Medulla oblongata (tissue), 1 donor: ENCODE measurements at regions not wholly inside any gene's neighbourhood (a gene's known extent, or its start where the extent isn't known, plus 50 kb on each side); places are given as distances from the start of the nearest gene placed in this dataset.

Experiments used
- DNase-seq: peaks from one replicate; pipeline ENCODE4 v3.0.0-alpha.2; 2015; ENCODE audit errors: extremely low spot score

DNA sequence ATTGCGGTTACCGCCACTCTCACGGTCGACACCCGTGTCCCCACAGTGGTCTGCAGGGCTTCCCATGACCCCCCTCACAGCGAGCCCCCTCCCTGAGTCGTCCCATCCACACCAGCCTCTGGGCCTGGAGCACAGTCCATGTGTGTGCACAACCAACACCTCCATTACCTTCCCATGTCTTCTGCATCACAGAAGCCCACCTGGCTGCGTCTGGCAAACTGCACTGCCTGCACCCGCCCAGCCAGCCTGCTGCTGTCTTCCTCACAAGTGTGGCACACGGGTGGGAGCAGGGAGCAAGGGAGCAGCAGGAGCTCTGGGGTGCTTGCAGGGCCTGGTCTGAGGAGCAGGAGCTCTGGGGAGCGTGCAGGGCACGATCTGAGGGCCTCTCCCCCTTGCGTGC lies 415.3 kb upstream of the IRX4 start:
- DNase-seq: no peak

DNA sequence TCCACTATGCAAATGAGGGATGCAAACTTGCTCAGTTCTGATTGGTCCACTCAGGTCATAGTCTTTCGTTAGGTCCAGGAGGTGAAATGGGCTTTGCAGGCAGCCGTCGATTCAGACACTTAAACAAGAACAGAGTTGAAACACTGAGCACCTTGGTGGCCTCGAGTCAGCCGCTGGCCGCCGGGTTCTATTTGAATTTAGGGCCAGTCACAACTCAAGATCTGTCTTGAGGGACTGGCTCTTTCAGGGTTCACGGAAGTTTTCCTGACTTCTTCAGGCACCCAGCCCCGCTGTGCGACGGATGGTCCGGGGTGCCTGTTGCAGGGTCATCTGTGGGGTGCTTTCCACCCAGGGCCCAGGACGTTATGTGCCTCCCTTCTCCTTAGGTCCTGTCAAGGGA lies 412.8 kb upstream of the IRX4 start:
- DNase-seq: no peak

GRCh38 chr5:2293906-2294305 lies 411.2 kb upstream of the IRX4 start:
- DNase-seq: no peak

- no peak for DNase-seq
Measured at GRCh38 chr5:2291146-2291840, 408.6 kb upstream of the IRX4 start.

- no peak for DNase-seq
Measured at GRCh38 chr5:2289380-2289779, 406.7 kb upstream of the IRX4 start.

DNA sequence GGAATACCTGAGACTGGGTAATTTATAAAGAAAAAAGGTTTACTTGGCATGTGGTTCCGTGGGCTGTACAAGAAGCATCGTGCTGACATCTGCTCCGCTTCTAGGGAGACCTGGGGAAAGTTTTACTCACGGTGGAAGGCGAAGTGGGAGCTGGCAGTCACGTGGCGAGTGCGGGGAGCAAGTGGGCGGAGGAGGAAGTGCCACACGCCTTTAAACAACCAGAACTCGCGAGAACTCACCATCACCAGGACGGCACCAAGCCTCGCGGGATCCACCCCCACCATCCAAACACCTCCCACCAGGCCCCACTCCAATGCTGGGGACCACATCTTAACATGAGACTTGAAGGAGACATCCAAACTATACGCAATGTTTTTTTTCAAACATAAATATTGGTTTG lies 406.2 kb upstream of the IRX4 start:
- DNase-seq: no peak

- no peak for DNase-seq
Measured at GRCh38 chr5:2288466-2288865, 405.7 kb upstream of the IRX4 start.

- no peak for DNase-seq
Measured at GRCh38 chr5:2286250-2286649, 403.5 kb upstream of the IRX4 start.

GRCh38 chr5:2284678-2285077 lies 402.0 kb upstream of the IRX4 start:
- no peak for DNase-seq

DNA sequence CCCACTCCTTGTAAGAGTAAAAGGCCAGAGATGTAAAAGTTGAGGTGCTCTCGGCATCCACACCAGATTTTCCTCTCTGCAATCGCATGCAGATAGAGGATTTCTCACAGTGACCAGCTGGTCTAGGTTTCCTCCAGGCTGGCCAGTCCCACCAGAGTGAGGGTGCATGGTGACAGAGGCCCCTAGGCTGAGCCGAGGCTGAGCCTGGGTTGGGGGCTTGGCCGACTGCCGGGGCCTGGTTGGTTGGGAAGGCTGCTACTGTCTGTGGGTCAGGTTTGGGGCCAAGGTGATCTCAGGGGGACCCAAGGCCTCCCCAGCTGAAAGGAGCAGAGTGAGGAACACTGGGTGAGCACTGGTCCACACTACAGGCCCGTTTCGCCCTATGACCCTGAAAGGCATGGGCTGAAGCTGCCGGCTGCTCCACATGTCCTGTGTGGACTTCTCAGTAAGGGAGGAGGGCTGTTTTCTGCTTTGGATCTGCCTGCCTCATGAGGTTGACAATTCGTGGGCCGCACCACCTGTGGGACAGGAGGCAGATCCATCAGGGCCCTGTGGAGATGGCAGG lies 400.8 kb upstream of the IRX4 start:
- DNase-seq: no peak

DNA sequence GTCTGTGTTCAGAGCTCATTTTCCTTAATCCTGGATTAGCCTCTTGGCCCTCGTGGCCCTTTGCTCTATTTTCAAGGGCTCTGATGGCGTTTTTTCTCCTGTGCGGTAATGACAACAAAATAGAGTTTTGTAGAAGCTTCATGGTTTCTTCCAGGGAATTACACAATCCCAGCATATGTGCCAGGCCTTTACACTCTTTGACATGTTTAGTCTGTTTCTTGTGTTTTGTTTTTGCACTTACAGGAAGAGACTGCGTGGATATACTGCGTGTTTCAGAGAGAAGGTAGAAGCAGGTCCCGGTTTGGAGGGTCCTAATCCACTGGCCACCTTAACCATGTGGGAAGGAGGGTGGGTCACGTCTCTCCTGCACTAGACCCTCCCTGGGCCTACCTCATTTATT lies 400.2 kb upstream of the IRX4 start:
- no peak for DNase-seq

DNA sequence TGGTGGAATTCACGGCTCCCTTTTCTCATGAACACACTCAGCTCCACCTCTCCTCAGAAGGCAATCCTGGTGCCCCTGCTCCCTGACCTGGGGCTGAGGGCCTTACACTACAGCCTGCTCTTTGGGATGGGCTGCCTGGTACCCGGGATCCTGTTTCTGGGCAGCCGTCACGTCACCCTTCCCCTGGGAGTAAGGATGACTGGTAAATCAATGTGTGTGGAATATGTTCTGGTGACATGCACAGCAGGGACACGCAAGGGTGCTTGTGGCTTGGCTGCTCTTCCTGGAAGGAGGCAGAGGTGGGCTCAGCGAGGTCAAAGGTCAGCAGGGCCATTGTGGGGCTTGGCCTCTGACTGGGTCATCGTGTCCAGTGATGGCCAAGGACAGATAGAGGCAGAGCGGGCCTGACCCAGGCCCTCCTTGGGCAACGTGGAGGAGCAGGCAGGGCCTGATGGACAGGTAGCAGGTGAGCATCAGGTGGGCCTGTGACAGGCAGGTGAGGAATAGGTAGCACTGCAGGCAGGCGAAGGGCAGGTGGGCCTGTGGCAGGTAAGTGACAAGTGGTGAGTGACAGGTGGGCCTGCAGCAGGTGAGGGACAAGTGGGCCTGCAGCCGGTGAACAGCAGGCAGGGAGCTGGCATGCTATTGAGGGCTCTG lies 399.4 kb upstream of the IRX4 start:
- DNase-seq: no peak

DNA sequence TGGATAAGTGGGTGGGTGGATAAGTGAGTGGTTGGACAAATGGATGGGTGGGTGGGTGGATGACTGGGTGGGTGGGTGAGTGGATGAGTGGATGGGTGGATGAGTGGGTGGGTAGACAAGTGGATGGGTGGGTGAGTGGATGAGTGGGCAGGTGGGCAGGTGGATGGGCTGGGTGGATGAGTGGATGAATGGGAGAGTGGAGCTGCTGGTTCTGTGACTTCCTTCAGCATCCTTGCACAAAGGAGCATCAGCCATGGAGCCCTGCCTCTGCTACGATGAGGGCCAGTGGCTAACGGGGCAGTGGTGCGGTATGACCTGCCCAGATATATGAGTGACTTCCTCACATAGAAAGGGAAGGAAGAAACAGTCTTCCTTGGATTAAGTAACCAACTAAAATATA lies 398.7 kb upstream of the IRX4 start:
- no peak for DNase-seq

- no peak for DNase-seq
Measured at GRCh38 chr5:2280318-2280717, 397.6 kb upstream of the IRX4 start.

DNA sequence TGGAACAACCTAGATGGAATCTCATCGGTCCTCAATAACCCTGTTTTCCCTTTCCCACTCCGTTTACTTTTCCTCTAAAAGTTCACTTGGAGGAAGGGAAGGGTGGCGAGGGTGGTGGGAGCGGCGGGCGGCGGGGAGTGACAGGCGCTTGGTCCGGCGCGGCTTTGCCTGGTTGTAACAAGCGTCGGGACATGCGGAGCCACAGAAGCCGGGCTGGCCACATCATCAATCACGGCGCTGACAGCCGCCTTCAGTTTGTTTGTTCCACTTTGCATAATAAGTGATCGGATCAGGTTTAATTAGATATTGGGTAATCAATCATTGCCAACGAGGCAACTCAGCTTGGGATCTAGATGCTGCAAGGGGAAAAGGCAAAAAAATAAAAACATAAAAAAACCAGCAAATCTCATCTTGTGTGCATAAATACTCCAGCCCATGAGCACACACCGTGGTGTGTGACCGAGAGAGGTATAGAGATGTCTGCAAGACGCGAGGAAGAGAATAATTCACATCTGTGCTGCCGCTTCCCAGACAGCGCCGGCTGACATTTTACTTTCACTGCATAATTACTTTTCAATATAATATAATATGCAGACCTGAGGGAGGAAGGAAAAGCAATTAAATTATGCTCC lies 396.2 kb upstream of the IRX4 start:
- DNase-seq: no peak

- no peak for DNase-seq
Measured at GRCh38 chr5:2277886-2278285, 395.2 kb upstream of the IRX4 start.

DNA sequence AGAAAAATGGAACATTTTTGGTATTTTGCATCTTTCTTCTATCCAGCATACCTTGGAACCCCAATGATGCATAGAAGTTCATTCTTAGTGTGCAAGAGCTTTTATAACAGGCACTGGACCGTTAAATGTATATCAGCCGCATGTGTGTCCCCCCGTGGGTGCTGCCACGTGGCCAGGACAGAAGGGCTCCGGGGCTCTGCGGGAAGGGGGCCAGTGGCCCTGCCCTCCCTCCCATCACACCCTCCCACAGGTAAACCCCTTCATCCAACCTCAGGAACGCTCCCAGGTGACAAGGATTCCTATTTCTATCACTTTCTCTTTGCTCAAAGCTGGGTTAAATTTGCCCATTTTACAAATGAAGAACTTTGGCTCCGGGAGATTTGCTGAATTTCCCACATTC lies 393.4 kb upstream of the IRX4 start:
- no peak for DNase-seq

DNA sequence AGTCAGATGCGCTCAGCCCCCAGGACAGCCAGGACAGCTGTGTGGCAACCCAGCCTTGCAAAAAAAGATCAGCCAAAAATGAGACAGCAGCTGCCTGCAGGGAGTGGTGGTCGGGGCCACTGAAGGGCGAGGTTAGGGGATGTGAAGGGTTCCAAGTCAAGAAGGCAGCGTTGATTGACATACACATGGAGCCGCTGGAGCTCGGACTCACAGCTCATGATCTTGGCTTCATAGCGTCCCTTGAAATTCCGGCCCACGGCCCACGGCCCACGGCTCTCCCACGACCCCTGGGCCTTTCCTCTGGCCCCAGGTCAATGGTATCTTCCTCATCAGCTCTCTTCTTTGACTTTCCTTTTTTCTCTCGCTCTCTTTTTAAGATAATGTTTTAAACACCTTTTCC lies 390.0 kb upstream of the IRX4 start:
- DNase-seq: no peak

DNA sequence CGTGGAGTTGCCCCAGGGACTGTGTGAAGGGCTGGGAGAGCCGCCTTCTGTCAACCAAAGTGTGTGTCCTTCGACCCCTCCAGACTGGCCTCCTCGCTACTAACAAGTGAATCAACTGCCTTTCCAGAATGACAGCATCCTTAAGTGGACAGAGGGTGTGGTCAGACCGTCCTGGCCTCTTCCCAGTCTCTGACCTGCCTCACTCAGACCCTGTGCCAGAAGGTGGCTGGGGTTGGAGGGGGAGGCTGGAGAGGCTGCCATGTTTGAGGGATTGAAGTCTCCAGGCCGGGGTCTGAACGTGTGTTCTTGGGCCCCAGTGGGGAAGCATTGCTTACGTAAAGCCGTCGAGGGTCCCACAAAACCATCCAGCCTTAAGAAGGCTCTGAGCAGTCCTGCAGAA lies 389.3 kb upstream of the IRX4 start:
- DNase-seq: no peak

DNA sequence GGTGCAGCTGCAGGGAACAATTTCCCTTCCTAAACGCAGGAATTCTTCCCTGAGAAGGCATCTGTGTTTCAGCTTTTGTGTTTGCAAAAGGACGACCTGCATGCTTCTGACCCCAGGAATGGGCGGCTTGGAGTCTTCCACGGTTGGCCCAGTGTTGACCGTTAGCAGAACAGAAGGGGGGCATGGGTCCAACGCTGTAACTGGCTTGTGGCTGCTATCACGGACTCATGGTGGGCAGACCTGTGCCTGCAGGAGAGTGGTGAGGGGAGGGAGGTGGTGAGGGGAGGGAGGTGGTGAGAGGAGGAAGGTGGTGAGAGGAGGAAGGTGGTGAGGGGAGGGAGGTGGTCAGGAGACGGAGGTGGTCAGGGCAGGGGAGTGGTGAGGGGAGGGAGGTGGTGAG lies 388.6 kb upstream of the IRX4 start:
- DNase-seq: no peak

GRCh38 chr5:2270467-2270866 lies 387.7 kb upstream of the IRX4 start:
- DNase-seq: no peak

DNA sequence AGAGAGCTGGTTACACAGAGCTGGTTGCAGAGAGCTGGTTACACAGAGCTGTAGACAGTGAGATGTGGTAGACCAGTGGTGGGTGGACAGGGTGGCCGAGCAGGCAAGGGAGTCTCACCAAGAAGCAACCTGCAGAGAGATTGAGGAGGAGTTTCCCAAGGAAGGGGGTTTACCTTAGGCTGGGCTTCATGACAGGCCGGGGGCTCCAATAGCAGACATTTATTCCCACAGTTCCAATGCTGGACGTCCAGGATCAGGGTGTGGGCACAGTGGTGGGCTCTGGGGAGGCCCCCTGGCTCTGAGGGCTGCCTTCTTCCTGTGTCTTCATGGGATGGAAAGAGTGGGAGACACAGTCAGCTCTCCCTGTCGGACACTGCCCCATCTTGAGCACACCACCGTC lies 386.9 kb upstream of the IRX4 start:
- no peak for DNase-seq

DNA sequence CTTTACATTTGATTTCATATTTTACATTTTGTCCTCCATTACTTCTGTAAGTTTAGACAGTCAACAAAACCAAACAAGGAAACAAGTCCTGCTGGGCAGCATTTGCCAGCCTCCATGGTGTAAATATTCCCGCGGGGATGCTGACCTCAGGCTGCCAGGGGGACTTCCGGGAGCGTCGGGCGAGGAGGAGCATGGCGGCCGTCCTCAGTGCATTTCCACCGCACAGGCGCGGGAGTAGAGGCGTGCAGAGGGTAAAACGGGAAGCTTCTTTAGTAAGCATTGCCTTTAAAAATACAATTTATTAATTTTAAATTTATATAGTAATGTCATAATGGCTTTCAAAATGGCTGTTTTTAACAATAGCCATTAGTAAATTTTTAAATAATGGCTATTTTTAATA lies 385.3 kb upstream of the IRX4 start:
- no peak for DNase-seq
